GM23338 (cell line): ENCODE measurements at regions not wholly inside any gene's neighbourhood (a gene's known extent, or its start where the extent isn't known, plus 50 kb on each side); places are given as distances from the start of the nearest gene placed in this dataset.

ENCODE experiments used
- ATAC-seq: fragments of 200-7000 bp; cut with Tn5 transposase; 3 replicates; pipeline ENCODE4 v1.9.1; 2020
- DNase-seq: peaks from one replicate; pipeline ENCODE4 v3.0.0-alpha.2; 2015; ENCODE audit warnings: low spot score
- H2AFZ ChIP-seq: fragments of 200-600 bp; sonication (generic); 2 replicates; pipeline ENCODE4 v1.8.0; 2016; ENCODE audit warnings: antibody characterized with exemption, mild to moderate bottlenecking, moderate library complexity
- H3F3A ChIP-seq: fragments of 200-600 bp; sonication (generic); replicated peaks from 2 replicates; pipeline ENCODE4 v1.8.0; 2017; ENCODE audit warnings: antibody characterized with exemption, mixed run types, low read depth
- H3K27ac ChIP-seq: fragments of 200-600 bp; sonication (generic); 2 replicates; pipeline ENCODE4 v1.6.1; 2016; ENCODE audit warnings: low read depth
- H3K27me3 ChIP-seq: fragments of 200-600 bp; sonication (generic); 2 replicates; pipeline ENCODE4 v1.8.0; 2016; ENCODE audit warnings: mild to moderate bottlenecking, mixed run types, moderate library complexity; ENCODE audit not compliant: insufficient read depth
- H3K36me3 ChIP-seq: fragments of 200-600 bp; sonication (generic); 2 replicates; pipeline ENCODE4 v1.8.0; 2016; ENCODE audit warnings: mild to moderate bottlenecking; ENCODE audit not compliant: insufficient read depth
- H3K4me1 ChIP-seq: fragments of 200-600 bp; sonication (generic); 2 replicates; pipeline ENCODE4 v1.8.0; 2016; ENCODE audit warnings: mild to moderate bottlenecking, moderate library complexity; ENCODE audit not compliant: insufficient read depth
- H3K4me2 ChIP-seq: fragments of 200-600 bp; sonication (generic); 2 replicates; pipeline ENCODE4 v1.7.1; 2017; ENCODE audit warnings: mixed run types
- H3K4me3 ChIP-seq: fragments of 200-600 bp; sonication (generic); 2 replicates; pipeline ENCODE4 v1.6.1; 2016; ENCODE audit warnings: mixed run types
- H3K79me2 ChIP-seq: fragments of 200-600 bp; sonication (generic); replicated peaks from 2 replicates; pipeline ENCODE4 v1.8.0; 2017; ENCODE audit warnings: mild to moderate bottlenecking; ENCODE audit not compliant: insufficient read depth
- H3K9me2 ChIP-seq: fragments of 200-600 bp; sonication (generic); 2 replicates; pipeline ENCODE4 v1.8.0; 2017; ENCODE audit not compliant: insufficient read depth
- H4K20me1 ChIP-seq: fragments of 200-600 bp; sonication (generic); replicated peaks from 2 replicates; pipeline ENCODE4 v1.8.0; 2017; ENCODE audit warnings: mild to moderate bottlenecking; ENCODE audit not compliant: insufficient read depth
- H3K27ac Mint-ChIP-seq: 2 replicates; pipeline ENCODE4 v1.8.0; 2020; ENCODE audit warnings: inconsistent platforms, mild to moderate bottlenecking, moderate library complexity, mixed read lengths
- H3K27me3 Mint-ChIP-seq: 3 replicates; pipeline ENCODE4 v1.8.0; 2022; ENCODE audit warnings: low read depth, mild to moderate bottlenecking, moderate library complexity, mixed read lengths, inconsistent platforms; ENCODE audit not compliant: insufficient read depth, poor library complexity
- H3K36me3 Mint-ChIP-seq: 3 replicates; pipeline ENCODE4 v1.8.0; 2021; ENCODE audit warnings: low read depth, mild to moderate bottlenecking, inconsistent platforms, moderate library complexity, mixed read lengths
- H3K4me1 Mint-ChIP-seq: 3 replicates; pipeline ENCODE4 v1.8.0; 2020; ENCODE audit warnings: mild to moderate bottlenecking, inconsistent platforms, mixed read lengths
- H3K4me3 Mint-ChIP-seq: 3 replicates; pipeline ENCODE4 v1.8.0; 2021; ENCODE audit warnings: moderate library complexity, mild to moderate bottlenecking, inconsistent platforms, mixed read lengths
- H3K9me3 Mint-ChIP-seq: 3 replicates; pipeline ENCODE4 v1.8.0; 2020; ENCODE audit warnings: moderate library complexity, mild to moderate bottlenecking, inconsistent platforms, mixed read lengths
- CREB1 ChIP-seq: fragments of 250-450 bp; sonication (Bioruptor Pico); IDR thresholded peaks from 2 replicates; pipeline ENCODE4 v1.5.0; 2020; ENCODE audit warnings: low read depth, mild to moderate bottlenecking, moderate library complexity
- CTCF ChIP-seq, 2 experiments: fragments of 200-600 bp in 1 of 2; sonication (generic) in 1 of 2; conservative IDR thresholded peaks; 2 replicates each; pipeline versions ENCODE4 v1.5.1 to v1.6.1; 2016 to 2017; ENCODE audit warnings: antibody characterized with exemption in 2 of 2, low read depth in 2 of 2, mild to moderate bottlenecking in 2 of 2, moderate library complexity in 1 of 2
- ETS1 ChIP-seq: IDR thresholded peaks from 2 replicates; pipeline ENCODE4 v1.6.1; 2016; ENCODE audit warnings: antibody characterized with exemption
- EZH2 ChIP-seq: fragments of 200-600 bp; sonication (generic); IDR thresholded peaks from one replicate; pipeline ENCODE4 v1.8.0; 2017; ENCODE audit warnings: antibody characterized with exemption, mild to moderate bottlenecking, low read depth; ENCODE audit not compliant: unreplicated experiment
- EZH2phosphoT487 ChIP-seq: fragments of 200-600 bp; sonication (generic); IDR thresholded peaks from one replicate; pipeline ENCODE4 v1.8.1; 2018; ENCODE audit warnings: antibody characterized with exemption; ENCODE audit not compliant: unreplicated experiment
- NANOG ChIP-seq: IDR thresholded peaks from 2 replicates; pipeline ENCODE4 v1.6.1; 2016; ENCODE audit warnings: antibody characterized with exemption, borderline replicate concordance
- POLR2AphosphoS5 ChIP-seq: IDR thresholded peaks from 2 replicates; pipeline ENCODE4 v1.6.1; 2016; ENCODE audit warnings: antibody characterized with exemption, low read depth
- REST ChIP-seq: IDR thresholded peaks from one replicate; pipeline ENCODE4 v1.6.1; 2018; ENCODE audit warnings: antibody characterized with exemption; ENCODE audit not compliant: unreplicated experiment
- ZNF114 ChIP-seq: fragments of 250-450 bp; sonication (Bioruptor Pico); IDR thresholded peaks from 2 replicates; pipeline ENCODE4 v1.5.0; 2020; ENCODE audit warnings: mild to moderate bottlenecking, moderate library complexity
- ZNF331 ChIP-seq: fragments of 250-450 bp; sonication (Bioruptor Pico); IDR thresholded peaks from 2 replicates; pipeline ENCODE4 v1.5.0; 2020; ENCODE audit warnings: low read depth, mild to moderate bottlenecking, moderate library complexity
- ZNF462 ChIP-seq: fragments of 250-450 bp; sonication (Bioruptor Pico); IDR thresholded peaks from 2 replicates; pipeline ENCODE4 v1.5.0; 2020; ENCODE audit warnings: mild to moderate bottlenecking, moderate library complexity

GRCh38 chr3:46091046-46091445 is 63.8 kb upstream of the XCR1 start (continued):
- TF ChIP-seq ETS1 (no peak), EZH2 (no peak), POLR2AphosphoS5 (no peak), REST (no peak), ZNF114 (CRISPR knock-in tag) (no peak), NANOG (no peak)

- Histone ChIP-seq H3K4me3 (no peak overlapping the region), H3K79me2 (no peaks in the 10 kb centered on the region), H3K27me3 (no peaks in the 10 kb centered on the region), H3F3A (no peaks in the 10 kb centered on the region), H3K4me1 (no peaks in the 10 kb centered on the region), H3K4me2 (no peak overlapping the region), H3K27ac (no peak overlapping the region), H3K36me3 (no peaks in the 10 kb centered on the region), H2AFZ (no peak overlapping the region), H4K20me1 (no peaks in the 10 kb centered on the region), H3K9me2 (peaks cover 5% of the 10 kb centered on the region)
- H3K27ac Mint-ChIP-seq = no peak overlapping the region
- H3K4me1 Mint-ChIP-seq = peaks cover 4% of the 10 kb centered on the region
- H3K4me3 Mint-ChIP-seq = no peak overlapping the region
- ATAC-seq (no peak), DNase-seq (no peak)
- peaks cover 8% of the 10 kb centered on the region for H3K27me3 Mint-ChIP-seq
- 0 out of 3 replicates have a peak, but pooled peaks cover 2% of the 10 kb centered on the region for H3K9me3 Mint-ChIP-seq
- no peaks in the 10 kb centered on the region for H3K36me3 Mint-ChIP-seq
- TF ChIP-seq EZH2phosphoT487 = no peak
- no peak for TF ChIP-seq EZH2
- TF ChIP-seq NANOG = no peak
- no peak for TF ChIP-seq ZNF462 (CRISPR knock-in tag)
- no peak for TF ChIP-seq ETS1
- TF ChIP-seq ZNF331 (CRISPR knock-in tag) = no peak
- no peak for TF ChIP-seq CTCF (conservative IDR thresholded peaks at IDR 0.05; ENCODE audit: low read depth in 2 of 2)
- TF ChIP-seq POLR2AphosphoS5 = no peak
- no peak for TF ChIP-seq CREB1
- no peak for TF ChIP-seq ZNF114 (CRISPR knock-in tag)
Observed at GRCh38 chr3:46090161-46090591, 62.9 kb upstream of the XCR1 start.
